H1 (cell line): ENCODE measurements at regions not wholly inside any gene's neighbourhood (a gene's known extent, or its start where the extent isn't known, plus 50 kb on each side); places are given as distances from the start of the nearest gene placed in this dataset.

ENCODE experiments used
- CTCF ChIA-PET: fragments of 300-600 bp; sonication (Branson Sonifier 250); formaldehyde crosslinking; loops from one replicate; lab custom pipeline; 2021; ENCODE audit not compliant: partially characterized antibody; lab: Charles Lee
- POLR2A ChIA-PET: fragments of 300-600 bp; sonication (Branson Sonifier 250); formaldehyde crosslinking; loops from one replicate; lab custom pipeline; 2021; ENCODE audit warnings: inconsistent platforms; ENCODE audit not compliant: partially characterized antibody; lab: Charles Lee
- DNase-seq, 2 experiments: peaks; one replicate each; pipeline versions ENCODE4 v3.0.0 to v3.0.0-alpha.2; 2010 to 2022; ENCODE audit warnings: low spot score in 2 of 2, low read depth in 1 of 2, mixed read lengths in 1 of 2
- FAIRE-seq: peaks from 2 replicates; lab custom pipeline; 2011; peaks lifted over from hg19 to GRCh38; lab: Jason Lieb, UNC
- H2AFZ ChIP-seq: 2 replicates; pipeline ENCODE4 v1.8.1; 2012; ENCODE audit warnings: low read length, inconsistent platforms
- H2AK5ac ChIP-seq: 2 replicates; pipeline ENCODE4 v1.6.1; 2013; ENCODE audit warnings: low read depth, low read length
- H2BK120ac ChIP-seq: replicated peaks from 2 replicates; pipeline ENCODE3; 2013; ENCODE audit warnings: low read depth, low read length, inconsistent platforms
- H2BK12ac ChIP-seq: 2 replicates; pipeline ENCODE4 v1.6.1; 2013; ENCODE audit warnings: low read depth, low read length
- H2BK15ac ChIP-seq: 2 replicates; pipeline ENCODE4 v1.6.1; 2013; ENCODE audit warnings: low read length
- H2BK20ac ChIP-seq: 2 replicates; pipeline ENCODE4 v1.6.1; 2013; ENCODE audit warnings: low read length
- H2BK5ac ChIP-seq: 2 replicates; pipeline ENCODE4 v1.6.1; 2013; ENCODE audit warnings: low read depth, low read length
- H3K14ac ChIP-seq: 2 replicates; pipeline ENCODE4 v1.6.1; 2013; ENCODE audit warnings: inconsistent platforms; ENCODE audit not compliant: insufficient read length
- H3K18ac ChIP-seq: 2 replicates; pipeline ENCODE4 v1.6.1; 2013; ENCODE audit warnings: low read length; ENCODE audit errors: extremely low read depth
- H3K23ac ChIP-seq: 2 replicates; pipeline ENCODE4 v1.6.1; 2013; ENCODE audit warnings: inconsistent platforms; ENCODE audit not compliant: insufficient read length
- H3K23me2 ChIP-seq: 2 replicates; pipeline ENCODE4 v1.6.1; 2013; ENCODE audit warnings: low read depth, low read length
- H3K27ac ChIP-seq: 2 replicates; pipeline ENCODE4 v1.6.1; 2011; ENCODE audit warnings: low read depth, low read length, inconsistent platforms
- H3K27me3 ChIP-seq, 4 experiments: replicated peaks in 1 of 4; 1 replicate in 1 of 4; 2 replicates in 3 of 4; pipeline versions ENCODE4 v1.6.1 to v1.8.1; 2011 to 2013; ENCODE audit warnings: low read length in 3 of 4, mild to moderate bottlenecking in 3 of 4, inconsistent platforms in 2 of 4, mixed read lengths in 2 of 4, moderate library complexity in 1 of 4; ENCODE audit not compliant: control insufficient read depth in 3 of 4, insufficient read depth in 3 of 4; ENCODE audit errors: extremely low read depth in 1 of 4
- H3K36me3 ChIP-seq, 4 experiments: 2 replicates each; pipeline versions ENCODE4 v1.6.1 to v1.8.1; 2011 to 2013; ENCODE audit warnings: mild to moderate bottlenecking in 4 of 4, low read length in 3 of 4, moderate library complexity in 2 of 4, control low read depth in 1 of 4, inconsistent platforms in 1 of 4; ENCODE audit not compliant: insufficient read depth in 4 of 4, control insufficient read depth in 2 of 4
- H3K4ac ChIP-seq: replicated peaks from 2 replicates; pipeline ENCODE3; 2013; ENCODE audit warnings: low read length, low read depth, mixed read lengths, inconsistent platforms; ENCODE audit not compliant: insufficient read length
- H3K4me1 ChIP-seq, 4 experiments: replicated peaks in 1 of 4; 1 replicate in 1 of 4; 2 replicates in 3 of 4; pipeline versions ENCODE4 v1.6.1 to v1.8.1; 2011 to 2013; ENCODE audit warnings: low read length in 3 of 4, inconsistent platforms in 2 of 4, mixed read lengths in 1 of 4; ENCODE audit not compliant: insufficient read depth in 4 of 4, control insufficient read depth in 3 of 4
- H3K4me2 ChIP-seq, 2 experiments: 2 replicates each; pipeline versions ENCODE4 v1.6.1 to v1.8.1; 2011 to 2013; ENCODE audit warnings: low read depth in 2 of 2, low read length in 2 of 2, control low read depth in 1 of 2, inconsistent platforms in 1 of 2, mild to moderate bottlenecking in 1 of 2; ENCODE audit not compliant: insufficient read depth in 1 of 2
- H3K4me3 ChIP-seq, 4 experiments: fragments of 200-600, 300-600 bp in 1 of 4; sonication (generic), shearing (Covaris generic), sonication (Bioruptor Twin) in 1 of 4; 2 replicates each; pipeline versions ENCODE4 v1.5.1 to v1.8.1; 2011 to 2016; ENCODE audit warnings: low read length in 4 of 4, low read depth in 3 of 4, control low read depth in 2 of 4, inconsistent platforms in 2 of 4, mild to moderate bottlenecking in 2 of 4, mixed read lengths in 1 of 4, moderate library complexity in 1 of 4; ENCODE audit not compliant: insufficient read depth in 2 of 4; ENCODE audit errors: extremely low read depth in 1 of 4
- H3K56ac ChIP-seq: replicated peaks from 2 replicates; pipeline ENCODE3; 2013; ENCODE audit warnings: low read depth, mild to moderate bottlenecking, mixed read lengths, low read length, inconsistent platforms; ENCODE audit not compliant: insufficient read length
- H3K79me1 ChIP-seq: 2 replicates; pipeline ENCODE4 v1.6.1; 2013; ENCODE audit warnings: low read depth, low read length, control low read depth
- H3K79me2 ChIP-seq, 2 experiments: 2 replicates each; pipeline versions ENCODE4 v1.6.1 to v1.8.1; 2012 to 2013; ENCODE audit warnings: low read length in 2 of 2, mild to moderate bottlenecking in 2 of 2, inconsistent platforms in 1 of 2; ENCODE audit not compliant: insufficient read depth in 2 of 2, control insufficient read depth in 1 of 2
- H3K9ac ChIP-seq, 4 experiments: replicated peaks in 1 of 4; 1 replicate in 1 of 4; 2 replicates in 3 of 4; pipeline versions ENCODE4 v1.6.1 to v1.8.1; 2011 to 2013; ENCODE audit warnings: low read depth in 3 of 4, low read length in 3 of 4, control low read depth in 2 of 4, mild to moderate bottlenecking in 2 of 4, moderate library complexity in 2 of 4, inconsistent platforms in 1 of 4; ENCODE audit errors: extremely low read depth in 1 of 4
- H3K9me3 ChIP-seq, 2 experiments: 2 replicates each; pipeline versions ENCODE4 v1.6.1 to v1.8.1; 2012 to 2013; ENCODE audit warnings: mild to moderate bottlenecking in 2 of 2, moderate library complexity in 2 of 2, control low read depth in 1 of 2, inconsistent platforms in 1 of 2, low read depth in 1 of 2, low read length in 1 of 2, mixed read lengths in 1 of 2; ENCODE audit not compliant: insufficient read depth in 2 of 2
- H4K20me1 ChIP-seq, 2 experiments: replicated peaks in 1 of 2; 2 replicates each; pipeline versions ENCODE3 to v1.8.1; 2011 to 2013; ENCODE audit warnings: inconsistent platforms in 2 of 2, low read length in 2 of 2, mild to moderate bottlenecking in 1 of 2; ENCODE audit not compliant: insufficient read depth in 2 of 2, control insufficient read depth in 1 of 2
- H4K5ac ChIP-seq: 2 replicates; pipeline ENCODE4 v1.6.1; 2013; ENCODE audit warnings: low read length, low read depth, mixed read lengths, inconsistent platforms; ENCODE audit not compliant: insufficient read length
- H4K8ac ChIP-seq: 2 replicates; pipeline ENCODE4 v1.8.0; 2013; ENCODE audit warnings: mild to moderate bottlenecking, moderate library complexity, low read length, inconsistent platforms; ENCODE audit not compliant: insufficient read depth; ENCODE audit errors: extremely low read depth
- H4K91ac ChIP-seq: replicated peaks from 2 replicates; pipeline ENCODE3; 2013; ENCODE audit warnings: low read length, mixed read lengths, inconsistent platforms; ENCODE audit not compliant: insufficient read length
- CBX5 ChIP-seq: fragments of 300-800, 300-1000 bp; sonication (generic); IDR thresholded peaks from 2 replicates; pipeline ENCODE4 v1.7.1; 2016; ENCODE audit warnings: antibody characterized with exemption, low read length, low read depth
- CREB1 ChIP-seq: IDR thresholded peaks from 2 replicates; pipeline ENCODE4 v1.6.1; 2012; ENCODE audit warnings: inconsistent platforms
- ZNF274 ChIP-seq: IDR thresholded peaks from 2 replicates; pipeline ENCODE4 v1.7.0; 2012; ENCODE audit warnings: low read length, borderline replicate concordance; ENCODE audit errors: extremely low read depth
- WGBS, 2 experiments: shearing (Covaris generic) in 1 of 2; methylation state at CpG; one replicate each; pipeline versions ENCODE4 v1.1.6 to v1.1.7; 2013 to 2015; ENCODE audit warnings: low lambda C conversion rate in 2 of 2, mixed read lengths in 2 of 2, inconsistent platforms in 1 of 2, low coverage in 1 of 2, missing lambda C conversion rate in 1 of 2; ENCODE audit not compliant: insufficient replicate concordance in 2 of 2, insufficient coverage in 1 of 2, insufficient read length in 1 of 2; ENCODE audit errors: extremely low coverage in 1 of 2, missing lambda C conversion rate in 1 of 2; 5-methylcytosine and 5-hydroxymethylcytosine counted together

GRCh38 chrX:20515841-20516461 is 249.2 kb upstream of the RPS6KA3 start:
- Histone ChIP-seq H2BK120ac (no peak overlapping the region), H3K9ac (no peak overlapping the region), H3K9me3 (no peaks in the 10 kb centered on the region), H3K4ac (no peak overlapping the region), H3K23ac (no peak overlapping the region), H2AFZ (no peak overlapping the region), H3K18ac (no peak overlapping the region), H2AK5ac (no peak overlapping the region), H2BK12ac (no peak overlapping the region), H3K23me2 (no peaks in the 10 kb centered on the region), H3K79me1 (no peaks in the 10 kb centered on the region), H4K8ac (no peak overlapping the region), H2BK15ac (no peak overlapping the region), H3K14ac (no peak overlapping the region), H3K56ac (no peak overlapping the region), H3K79me2 (no peaks in the 10 kb centered on the region), H3K27me3 (no peaks in the 10 kb centered on the region), H3K36me3 (no peaks in the 10 kb centered on the region), H3K4me2 (no peak overlapping the region), H2BK5ac (no peak overlapping the region), H4K5ac (no peak overlapping the region), H3K27ac (no peak overlapping the region), H3K4me1 (no peaks in the 10 kb centered on the region), H4K91ac (no peak overlapping the region), H4K20me1 (no peaks in the 10 kb centered on the region), H2BK20ac (no peak overlapping the region), H3K4me3 (no peak overlapping the region)
- TF ChIP-seq CBX5 (no peak), ZNF274 (no peak), CREB1 (no peak)
- no peak for DNase-seq
- CTCF ChIA-PET, result no interaction called here
- WGBS, 2 experiments, result 100% methylated on average over 1 of the region's 1 CpG; no CpG with 5 or more reads in 1 of the 2 experiments
- POLR2A ChIA-PET, result no interaction called here
- FAIRE-seq, result no peak
